Memory B cell (primary cell): ENCODE measurements at regions not wholly inside any gene's neighbourhood (a gene's known extent, or its start where the extent isn't known, plus 50 kb on each side); places are given as distances from the start of the nearest gene placed in this dataset.

ENCODE experiments used
- ATAC-seq: fragments of 150-1000 bp; cut with Tn5 transposase; 2 replicates; pipeline ENCODE4 v1.10.0; 2021; ENCODE audit warnings: low read depth, mild to moderate bottlenecking, moderate library complexity
- DNase-seq, 2 donors: peaks; one replicate each; pipeline ENCODE4 v3.0.0; 2022; ENCODE audit warnings: low spot score in 2 of 2
- H3K27ac Mint-ChIP-seq: one replicate; pipeline ENCODE4 v1.8.0; 2022; ENCODE audit warnings: mild to moderate bottlenecking, moderate library complexity, mixed read lengths
- H3K27me3 Mint-ChIP-seq: one replicate; pipeline ENCODE4 v1.8.0; 2022; ENCODE audit warnings: mixed read lengths
- H3K36me3 Mint-ChIP-seq: one replicate; pipeline ENCODE4 v1.8.0; 2022; ENCODE audit warnings: mild to moderate bottlenecking, mixed read lengths
- H3K4me1 Mint-ChIP-seq: one replicate; pipeline ENCODE4 v1.8.0; 2022; ENCODE audit warnings: mixed read lengths
- H3K4me3 Mint-ChIP-seq: one replicate; pipeline ENCODE4 v1.8.0; 2022; ENCODE audit warnings: mild to moderate bottlenecking, moderate library complexity, mixed read lengths
- H3K9me3 Mint-ChIP-seq: one replicate; pipeline ENCODE4 v1.8.0; 2022; ENCODE audit warnings: mixed read lengths

GRCh38 chr1:60430375-60430774 is 356.8 kb upstream of the C1orf87 start:
- H3K9me3 Mint-ChIP-seq, result peaks cover 7% of the 10 kb centered on the region
- H3K4me3 Mint-ChIP-seq, result no peak overlapping the region
- no peaks in the 10 kb centered on the region for H3K4me1 Mint-ChIP-seq
- H3K27me3 Mint-ChIP-seq, result no peaks in the 10 kb centered on the region
- H3K27ac Mint-ChIP-seq, result no peak overlapping the region
- no peak for DNase-seq
- no peak for ATAC-seq
- no peaks in the 10 kb centered on the region for H3K36me3 Mint-ChIP-seq

- Mint-ChIP-seq H3K4me3 (no peak overlapping the region), H3K27me3 (no peaks in the 10 kb centered on the region), H3K36me3 (no peaks in the 10 kb centered on the region), H3K4me1 (no peaks in the 10 kb centered on the region), H3K9me3 (peaks cover 6% of the 10 kb centered on the region), H3K27ac (no peak overlapping the region)
- DNase-seq (no peak), ATAC-seq (no peak)
Observed at GRCh38 chr1:60428127-60428526, 354.6 kb upstream of the C1orf87 start.

- Mint-ChIP-seq H3K27me3 (no peaks in the 10 kb centered on the region), H3K36me3 (no peaks in the 10 kb centered on the region), H3K4me3 (no peak overlapping the region), H3K27ac (no peak overlapping the region), H3K9me3 (peaks cover 5% of the 10 kb centered on the region), H3K4me1 (no peaks in the 10 kb centered on the region)
- no peak for ATAC-seq
- DNase-seq, result no peak
Observed at GRCh38 chr1:60427701-60428100, 354.1 kb upstream of the C1orf87 start.

GRCh38 chr1:60427194-60427593 is 353.6 kb upstream of the C1orf87 start:
- DNase-seq (no peak), ATAC-seq (no peak)
- Mint-ChIP-seq H3K36me3 (no peaks in the 10 kb centered on the region), H3K27me3 (no peaks in the 10 kb centered on the region), H3K4me3 (no peak overlapping the region), H3K27ac (no peak overlapping the region), H3K4me1 (no peaks in the 10 kb centered on the region), H3K9me3 (peaks cover 5% of the 10 kb centered on the region)

GRCh38 chr1:60425528-60425927 is 352.0 kb upstream of the C1orf87 start:
- Mint-ChIP-seq H3K27me3 (no peaks in the 10 kb centered on the region), H3K4me1 (no peaks in the 10 kb centered on the region), H3K9me3 (peaks cover 5% of the 10 kb centered on the region), H3K27ac (no peak overlapping the region), H3K36me3 (no peaks in the 10 kb centered on the region), H3K4me3 (no peak overlapping the region)
- ATAC-seq (no peak), DNase-seq (no peak)

- no peak overlapping the region for H3K4me3 Mint-ChIP-seq
- no peak overlapping the region for H3K27ac Mint-ChIP-seq
- H3K36me3 Mint-ChIP-seq, result no peaks in the 10 kb centered on the region
- H3K27me3 Mint-ChIP-seq, result peaks cover 1% of the 10 kb centered on the region
- peaks cover 5% of the 10 kb centered on the region for H3K9me3 Mint-ChIP-seq
- H3K4me1 Mint-ChIP-seq, result no peaks in the 10 kb centered on the region
- no peak for DNase-seq
- no peak for ATAC-seq
Observed at GRCh38 chr1:60423146-60423780, 349.7 kb upstream of the C1orf87 start.

- Mint-ChIP-seq H3K27ac (no peak overlapping the region), H3K4me1 (no peaks in the 10 kb centered on the region), H3K9me3 (peaks cover 5% of the 10 kb centered on the region), H3K27me3 (peaks cover 1% of the 10 kb centered on the region), H3K4me3 (no peak overlapping the region), H3K36me3 (no peaks in the 10 kb centered on the region)
- ATAC-seq (no peak), DNase-seq (no peak)
Observed at GRCh38 chr1:60421965-60422364, 348.4 kb upstream of the C1orf87 start.

GRCh38 chr1:60419023-60419422 is 345.5 kb upstream of the C1orf87 start:
- H3K4me3 Mint-ChIP-seq, result no peak overlapping the region
- no peak overlapping the region for H3K27ac Mint-ChIP-seq
- H3K36me3 Mint-ChIP-seq, result no peaks in the 10 kb centered on the region
- no peak for ATAC-seq
- no peak for DNase-seq
- H3K27me3 Mint-ChIP-seq, result peaks cover 1% of the 10 kb centered on the region
- peaks cover 2% of the 10 kb centered on the region for H3K9me3 Mint-ChIP-seq
- no peaks in the 10 kb centered on the region for H3K4me1 Mint-ChIP-seq

GRCh38 chr1:60415696-60416095 is 342.1 kb upstream of the C1orf87 start:
- Mint-ChIP-seq H3K27ac (no peak overlapping the region), H3K4me1 (no peaks in the 10 kb centered on the region), H3K9me3 (no peaks in the 10 kb centered on the region), H3K36me3 (no peaks in the 10 kb centered on the region), H3K27me3 (peaks cover 1% of the 10 kb centered on the region), H3K4me3 (no peak overlapping the region)
- ATAC-seq, result no peak
- DNase-seq, result no peak

GRCh38 chr1:60413091-60413490 is 339.5 kb upstream of the C1orf87 start:
- Mint-ChIP-seq H3K4me3 (no peak overlapping the region), H3K4me1 (no peaks in the 10 kb centered on the region), H3K27me3 (peaks cover 2% of the 10 kb centered on the region), H3K9me3 (no peaks in the 10 kb centered on the region), H3K27ac (no peak overlapping the region), H3K36me3 (no peaks in the 10 kb centered on the region)
- no peak for DNase-seq
- ATAC-seq, result no peak

GRCh38 chr1:60411591-60411990 is 338.0 kb upstream of the C1orf87 start:
- no peaks in the 10 kb centered on the region for H3K4me1 Mint-ChIP-seq
- H3K9me3 Mint-ChIP-seq, result no peaks in the 10 kb centered on the region
- H3K27ac Mint-ChIP-seq, result no peak overlapping the region
- H3K27me3 Mint-ChIP-seq, result peaks cover 2% of the 10 kb centered on the region
- no peak overlapping the region for H3K4me3 Mint-ChIP-seq
- H3K36me3 Mint-ChIP-seq, result no peaks in the 10 kb centered on the region
- ATAC-seq (no peak), DNase-seq (no peak)

- no peak for ATAC-seq
- Mint-ChIP-seq H3K27me3 (peaks cover 1% of the 10 kb centered on the region), H3K36me3 (no peaks in the 10 kb centered on the region), H3K27ac (no peak overlapping the region), H3K9me3 (no peaks in the 10 kb centered on the region), H3K4me1 (no peaks in the 10 kb centered on the region), H3K4me3 (no peak overlapping the region)
- DNase-seq, result no peak
Observed at GRCh38 chr1:60402816-60403215, 329.2 kb upstream of the C1orf87 start.

- Mint-ChIP-seq H3K4me3 (no peak overlapping the region), H3K27me3 (peaks cover 1% of the 10 kb centered on the region), H3K36me3 (no peaks in the 10 kb centered on the region), H3K4me1 (no peaks in the 10 kb centered on the region), H3K27ac (no peak overlapping the region), H3K9me3 (no peaks in the 10 kb centered on the region)
- DNase-seq (no peak), ATAC-seq (no peak)
Observed at GRCh38 chr1:60402216-60402615, 328.6 kb upstream of the C1orf87 start.

GRCh38 chr1:60394436-60394835 is 320.9 kb upstream of the C1orf87 start:
- Mint-ChIP-seq H3K36me3 (no peaks in the 10 kb centered on the region), H3K4me1 (no peaks in the 10 kb centered on the region), H3K9me3 (peaks cover 3% of the 10 kb centered on the region), H3K27me3 (no peaks in the 10 kb centered on the region), H3K4me3 (no peak overlapping the region), H3K27ac (no peak overlapping the region)
- ATAC-seq (peak; percentile 34), DNase-seq (no peak)

- no peak overlapping the region for H3K4me3 Mint-ChIP-seq
- no peak for ATAC-seq
Observed at GRCh38 chr1:60390593-60391282, 317.2 kb upstream of the C1orf87 start.

More at GRCh38 chr1:60390593-60391282, 317.2 kb upstream of the C1orf87 start:
- Mint-ChIP-seq H3K4me1 (no peaks in the 10 kb centered on the region), H3K9me3 (peaks cover 3% of the 10 kb centered on the region), H3K27me3 (no peaks in the 10 kb centered on the region), H3K27ac (no peak overlapping the region), H3K36me3 (no peaks in the 10 kb centered on the region)
- DNase-seq, result no peak
